Ovary (tissue), 3 donors: ENCODE measurements at regions not wholly inside any gene's neighbourhood (a gene's known extent, or its start where the extent isn't known, plus 50 kb on each side); places are given as distances from the start of the nearest gene placed in this dataset.

Source experiments
- CTCF ChIP-seq, 3 donors: fragments of 450-650 bp in 2 of 3; fragments of 200-600 bp in 1 of 3; IDR thresholded peaks; one replicate each; pipeline versions ENCODE4 v1.5.1 to v1.8.0; 2016 to 2022; ENCODE audit warnings: antibody characterized with exemption in 3 of 3, mild to moderate bottlenecking in 1 of 3
- EP300 ChIP-seq: sonication (generic); formaldehyde crosslinking; IDR thresholded peaks from one replicate; pipeline ENCODE4 v1.6.1; 2017; ENCODE audit warnings: antibody characterized with exemption
- POLR2A ChIP-seq: fragments of 450-650 bp; IDR thresholded peaks from one replicate; pipeline ENCODE4 v1.6.1; 2017; ENCODE audit warnings: antibody characterized with exemption, mild to moderate bottlenecking, moderate library complexity
- donor health status: DM: no; HTN: no; CAD: no.

GRCh38 chr5:82624062-82624461 lies 345.9 kb upstream of the RPS23 start:
- TF ChIP-seq POLR2A: no peak
- TF ChIP-seq EP300: no peak
- no peak for TF ChIP-seq CTCF (IDR thresholded peaks at IDR 0.05)
